Brain microvascular endothelial cell (primary cell): ENCODE measurements at regions not wholly inside any gene's neighbourhood (a gene's known extent, or its start where the extent isn't known, plus 50 kb on each side); places are given as distances from the start of the nearest gene placed in this dataset.

ENCODE experiments used
- DNase-seq: peaks from one replicate; pipeline ENCODE4 v3.0.0-alpha.2; 2020
- H3K27ac ChIP-seq: fragments of 250-450 bp; sonication (Bioruptor Pico); 2 replicates; pipeline ENCODE4 v1.5.1; 2020; ENCODE audit warnings: mild to moderate bottlenecking, moderate library complexity
- H3K27me3 ChIP-seq: fragments of 250-450 bp; sonication (Bioruptor Pico); replicated peaks from 2 replicates; pipeline ENCODE4 v1.5.1; 2020; ENCODE audit warnings: mild to moderate bottlenecking
- H3K36me3 ChIP-seq: fragments of 250-450 bp; sonication (Bioruptor Pico); replicated peaks from 2 replicates; pipeline ENCODE4 v1.5.1; 2020; ENCODE audit warnings: mild to moderate bottlenecking
- H3K4me3 ChIP-seq: 2 replicates; pipeline ENCODE4 v1.5.1; 2011; ENCODE audit warnings: low read depth, mild to moderate bottlenecking, control low read depth, low read length, moderate library complexity
- CTCF ChIP-seq: IDR thresholded peaks from 2 replicates; pipeline ENCODE4 v1.5.1; 2011; ENCODE audit warnings: low read depth, mild to moderate bottlenecking, moderate library complexity, low read length, control low read depth, inconsistent platforms; ENCODE audit errors: missing control alignments
- in situ Hi-C: cut with HindIII; loops from 2 replicates; pipeline ENCODE4 v1.10.0; 2017; ENCODE audit warnings: low sequenced_read_pairs, low pct_ligation_motif_present

DNA sequence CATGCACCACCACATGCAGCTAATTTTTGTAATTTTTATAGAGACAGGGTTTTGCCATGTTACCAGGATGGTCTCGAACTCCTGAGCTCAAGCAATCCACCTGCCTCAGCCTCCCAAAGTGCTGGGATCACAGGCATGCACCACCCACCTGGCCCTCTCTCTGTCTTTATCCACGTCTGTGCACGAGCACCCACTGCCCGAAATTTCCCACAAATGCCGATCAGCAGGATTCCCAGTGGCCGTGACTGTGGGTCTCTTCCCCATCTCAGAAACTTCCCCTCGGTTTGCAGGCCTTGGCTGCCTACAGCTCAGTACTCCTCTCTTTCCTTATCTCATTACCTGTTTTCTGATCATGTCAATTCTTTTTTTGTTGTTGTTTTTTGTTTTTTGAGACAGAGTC, 217.3 kb downstream of the TTC32 start:
- Histone ChIP-seq H3K27ac (no peak overlapping the region), H3K4me3 (no peak overlapping the region), H3K27me3 (no peaks in the 10 kb centered on the region), H3K36me3 (no peaks in the 10 kb centered on the region)
- no peak for DNase-seq
- in situ Hi-C loops = no loop called here
- TF ChIP-seq CTCF = no peak

- Histone ChIP-seq H3K36me3 (no peaks in the 10 kb centered on the region), H3K27me3 (no peaks in the 10 kb centered on the region), H3K27ac (no peak overlapping the region), H3K4me3 (no peak overlapping the region)
- in situ Hi-C loops = no loop called here
- TF ChIP-seq CTCF = no peak
- DNase-seq = no peak
Measured at GRCh38 chr2:19683556-19683955, 218.2 kb downstream of the TTC32 start.

GRCh38 chr2:19682493-19682892, 219.3 kb downstream of the TTC32 start:
- DNase-seq = no peak
- Histone ChIP-seq H3K36me3 (no peaks in the 10 kb centered on the region), H3K27ac (no peak overlapping the region), H3K4me3 (no peak overlapping the region), H3K27me3 (no peaks in the 10 kb centered on the region)
- TF ChIP-seq CTCF = no peak
- in situ Hi-C loops = no loop called here

- no peaks in the 10 kb centered on the region for H3K36me3 ChIP-seq
- H3K27me3 ChIP-seq = no peaks in the 10 kb centered on the region
- no peak overlapping the region for H3K27ac ChIP-seq
- DNase-seq = no peak
- H3K4me3 ChIP-seq = no peak overlapping the region
- TF ChIP-seq CTCF = no peak
- in situ Hi-C loops = no loop called here
Measured at GRCh38 chr2:19677825-19678518, 223.8 kb downstream of the TTC32 start.

GRCh38 chr2:19677215-19677777, 224.5 kb downstream of the TTC32 start:
- Histone ChIP-seq H3K4me3 (no peak overlapping the region), H3K36me3 (no peaks in the 10 kb centered on the region), H3K27ac (no peak overlapping the region), H3K27me3 (no peaks in the 10 kb centered on the region)
- in situ Hi-C loops = no loop called here
- no peak for TF ChIP-seq CTCF
- DNase-seq = no peak

GRCh38 chr2:19676770-19677169, 225.0 kb downstream of the TTC32 start:
- H3K4me3 ChIP-seq = no peak overlapping the region
- H3K27ac ChIP-seq = no peak overlapping the region
- TF ChIP-seq CTCF = no peak
- H3K27me3 ChIP-seq = no peaks in the 10 kb centered on the region
- in situ Hi-C loops = no loop called here
- no peaks in the 10 kb centered on the region for H3K36me3 ChIP-seq
- DNase-seq = no peak
